HFF-Myc (cell line): ENCODE measurements at regions not wholly inside any gene's neighbourhood (a gene's known extent, or its start where the extent isn't known, plus 50 kb on each side); places are given as distances from the start of the nearest gene placed in this dataset.

Experiments used
- DNase-seq: peaks from one replicate; pipeline ENCODE4 v3.0.0-alpha.2; 2011; ENCODE audit warnings: low read depth; ENCODE audit errors: extremely low read depth
- H3K4me3 ChIP-seq: replicated peaks from 2 replicates; pipeline ENCODE4 v1.5.1; 2011; ENCODE audit warnings: low read depth, mild to moderate bottlenecking, control low read depth, low read length
- CTCF ChIP-seq: IDR thresholded peaks from 2 replicates; pipeline ENCODE4 v1.5.1; 2012; ENCODE audit warnings: mild to moderate bottlenecking, low read depth, low read length, control low read depth; ENCODE audit errors: missing control alignments

DNA sequence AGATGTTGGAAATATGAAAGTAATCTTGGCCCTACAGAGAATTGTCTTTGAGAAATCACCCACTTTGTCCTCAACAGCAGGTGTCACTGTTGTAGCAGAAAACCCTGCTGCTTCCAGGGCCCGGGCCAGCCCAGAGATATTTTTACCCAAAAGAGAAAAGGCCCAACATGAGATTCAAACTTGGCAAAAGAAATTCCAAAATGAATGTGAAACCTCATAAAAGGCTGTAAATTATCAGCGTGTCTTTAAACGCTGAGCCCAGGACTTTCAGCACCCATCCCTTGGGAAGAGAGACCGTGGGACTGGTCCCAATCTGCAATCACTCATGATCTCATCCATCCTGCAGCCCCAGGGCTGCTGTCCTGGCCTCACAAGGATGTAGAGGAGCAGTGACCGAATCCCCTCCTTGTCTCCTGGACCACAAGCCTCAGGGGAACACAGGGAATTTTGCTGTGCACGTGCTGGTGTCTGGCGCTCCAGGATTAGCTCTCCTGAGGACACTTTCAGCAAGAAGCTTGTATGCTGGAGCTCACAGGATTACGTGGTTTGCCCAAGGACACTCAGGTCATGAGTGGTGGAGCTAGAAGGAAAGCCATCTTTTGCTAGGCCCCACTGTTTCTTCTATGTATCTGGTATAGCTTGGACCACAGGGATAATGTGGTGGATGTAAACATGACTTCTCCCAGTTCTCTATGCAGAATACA lies 202.1 kb downstream of the RNF144A start:
- DNase-seq, result no peak
- no peak overlapping the region for H3K4me3 ChIP-seq
- peak; percentile 56 for TF ChIP-seq CTCF

DNA sequence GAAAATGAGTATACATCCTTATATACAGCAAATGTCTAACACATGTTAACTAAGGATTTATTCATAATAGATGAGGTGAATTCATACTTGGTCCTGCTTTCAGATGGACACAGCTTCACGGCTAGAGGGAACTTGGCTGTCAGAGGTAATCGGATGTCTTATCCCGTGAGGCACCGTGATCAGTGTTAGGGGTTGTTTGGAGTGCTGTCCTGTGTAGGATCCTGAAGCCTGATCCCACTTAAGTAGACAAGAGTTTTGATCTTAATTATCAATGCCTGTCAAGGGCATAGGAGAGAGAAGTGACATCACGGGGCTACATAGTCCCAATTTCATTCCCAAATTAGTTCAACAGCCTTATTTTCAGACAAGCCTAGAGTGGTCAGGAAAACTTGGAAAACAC lies 204.6 kb downstream of the RNF144A start:
- no peak for DNase-seq
- H3K4me3 ChIP-seq, result no peak overlapping the region
- TF ChIP-seq CTCF, result no peak

GRCh38 chr2:7127156-7127555 lies 209.9 kb downstream of the RNF144A start:
- no peak for DNase-seq
- no peak for TF ChIP-seq CTCF
- no peak overlapping the region for H3K4me3 ChIP-seq

- DNase-seq, result no peak
- TF ChIP-seq CTCF, result no peak
- no peak overlapping the region for H3K4me3 ChIP-seq
Observed at GRCh38 chr2:7127687-7128086, 210.5 kb downstream of the RNF144A start.

DNA sequence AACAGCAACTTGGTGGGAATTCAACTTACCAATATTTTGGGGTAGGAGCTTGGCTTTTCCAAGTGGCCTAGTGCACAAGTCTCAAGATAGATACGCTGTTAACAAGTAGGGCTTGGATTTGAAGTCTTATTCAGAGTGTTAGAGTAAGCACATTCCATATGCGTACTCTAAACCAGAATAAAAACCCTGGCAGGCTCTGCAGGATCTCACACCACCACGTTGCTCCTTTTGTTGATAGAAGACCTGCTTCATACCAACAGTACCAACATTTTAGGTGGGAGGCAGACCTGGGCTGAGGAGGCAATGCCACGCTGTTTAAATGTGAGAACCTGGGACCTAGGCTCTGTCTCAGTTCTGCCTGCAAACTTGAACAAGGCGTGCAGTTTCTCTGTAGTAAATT lies 214.0 kb downstream of the RNF144A start:
- DNase-seq, result no peak
- H3K4me3 ChIP-seq, result no peak overlapping the region
- TF ChIP-seq CTCF, result no peak

DNA sequence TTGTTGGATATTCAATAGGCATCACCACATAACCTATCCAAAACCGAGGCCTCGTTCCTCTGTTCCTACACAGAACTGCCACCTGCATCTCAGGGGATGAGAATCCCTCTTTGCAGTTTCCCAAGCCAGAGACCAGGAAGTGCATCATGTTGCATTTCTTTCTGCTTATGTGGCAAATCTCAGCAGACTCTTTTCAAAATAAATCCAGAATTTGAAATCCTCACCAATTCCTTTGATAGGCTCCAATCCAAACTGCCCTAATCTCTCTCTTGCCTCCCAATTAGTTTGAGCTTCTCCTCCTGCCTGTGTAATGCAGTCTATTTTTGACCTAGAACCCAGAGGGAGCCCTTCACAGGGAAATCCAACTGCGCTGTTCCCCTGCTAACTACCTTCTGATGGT lies 215.5 kb downstream of the RNF144A start:
- TF ChIP-seq CTCF, result no peak
- no peak for DNase-seq
- no peak overlapping the region for H3K4me3 ChIP-seq

DNA sequence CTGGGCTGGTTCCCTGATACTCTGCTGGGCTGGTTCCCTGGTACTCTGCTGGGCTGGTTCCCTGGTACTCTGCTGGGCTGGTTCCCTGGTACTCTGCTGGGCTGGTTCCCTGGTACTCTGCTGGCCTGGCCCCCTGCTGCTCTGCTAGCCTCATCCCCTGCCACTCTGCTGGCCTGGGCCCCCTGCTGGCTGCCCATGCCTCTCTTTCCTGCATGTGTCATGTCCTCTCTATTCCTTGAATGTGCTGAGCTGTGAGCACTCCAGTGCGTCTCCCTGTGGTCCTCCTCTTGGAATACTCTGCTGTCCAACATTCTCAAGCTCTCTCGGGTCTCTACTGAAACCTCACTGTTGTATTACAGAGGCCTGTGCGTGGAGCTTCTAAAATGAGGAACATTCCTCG lies 216.3 kb downstream of the RNF144A start:
- no peak for DNase-seq
- TF ChIP-seq CTCF, result peak; percentile 28
- H3K4me3 ChIP-seq, result no peak overlapping the region
